ENCODE measurements at regions not wholly inside any gene's neighbourhood (a gene's known extent, or its start where the extent isn't known, plus 50 kb on each side); places are given as distances from the start of the nearest gene placed in this dataset.
"Not testable (repeated sequence)": the region's sequence is repeated elsewhere in the genome, so short reads cannot be mapped to it uniquely, and the experiment has no call there.

DNA sequence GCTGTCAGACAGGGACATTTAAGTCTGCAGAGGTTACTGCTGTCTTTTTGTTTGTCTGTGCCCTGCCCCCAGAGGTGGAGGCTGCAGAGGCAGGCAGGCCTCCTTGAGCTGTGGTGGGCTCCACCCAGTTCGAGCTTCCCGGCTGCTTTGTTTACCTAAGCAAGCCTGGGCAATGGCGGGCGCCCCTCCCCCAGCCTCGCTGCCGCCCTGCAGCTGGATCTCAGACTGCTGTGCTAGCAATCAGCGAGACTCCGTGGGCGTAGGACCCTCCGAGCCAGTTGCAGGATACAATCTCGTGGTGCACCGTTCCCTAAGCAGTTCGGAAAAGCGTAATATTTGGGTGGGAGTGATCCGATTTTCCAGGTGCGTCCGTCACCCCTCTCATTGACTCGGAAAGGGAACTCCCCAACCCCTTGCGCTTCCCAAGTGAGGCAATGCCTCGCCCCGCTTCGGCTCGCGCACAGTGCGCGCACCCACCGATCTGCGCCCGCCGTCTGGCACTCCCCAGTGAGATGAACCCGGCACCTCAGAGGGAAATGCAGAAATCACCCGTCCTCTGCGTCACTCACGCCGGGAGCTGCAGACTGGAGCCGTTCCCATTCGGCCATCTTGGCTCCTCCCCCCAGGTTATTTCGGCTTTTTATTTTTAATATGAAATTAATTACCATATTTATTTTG is 217.8 kb upstream of the EPHA7 start:
- POLR2A ChIA-PET; H3K9ac ChIP-seq (ENCODE audit: insufficient read depth, low read depth, low read length); FAIRE-seq; H3K36me3 ChIP-seq (replicated peaks in 1 of 2; ENCODE audit: control insufficient read depth in 1 of 2, insufficient read depth in 2 of 2, low read length in 2 of 2); H2AFZ ChIP-seq (ENCODE audit: low read length); H3K4me3 ChIP-seq (replicated peaks in 1 of 3; ENCODE audit: insufficient read depth in 1 of 3, low read depth in 2 of 3, low read length in 3 of 3); CTCF ChIA-PET (ENCODE audit: low intra/inter-chr PET ratio, low total read pairs); H3K4me1 ChIP-seq (ENCODE audit: insufficient read depth, low read length); H3K27me3 ChIP-seq (ENCODE audit: control insufficient read depth in 1 of 2, insufficient read depth in 2 of 2, low read length in 2 of 2); H3K4me2 ChIP-seq (ENCODE audit: low read depth, low read length); H3K79me2 ChIP-seq (ENCODE audit: insufficient read depth, low read length); BruUV-seq (replicated peaks); DNase-seq (ENCODE audit: low spot score); in situ Hi-C loops (cut with HindIII; ENCODE audit: extremely low pct_ligation_motif_present, low pct_unique_long_range_greater_than_20kb); H3K9me3 ChIP-seq (ENCODE audit: low read length); ATAC-seq; H4K20me1 ChIP-seq (ENCODE audit: insufficient read depth, low read length); H3K27ac ChIP-seq (ENCODE audit: extremely low read length, insufficient read depth, low read length); intact Hi-C loops (cut with micrococcal nuclease; ENCODE audit: unreplicated experiment): not testable (repeated sequence)
- 66% methylated on average over 38 of the region's 38 CpGs for WGBS (ENCODE audit: low lambda C conversion rate)

DNA sequence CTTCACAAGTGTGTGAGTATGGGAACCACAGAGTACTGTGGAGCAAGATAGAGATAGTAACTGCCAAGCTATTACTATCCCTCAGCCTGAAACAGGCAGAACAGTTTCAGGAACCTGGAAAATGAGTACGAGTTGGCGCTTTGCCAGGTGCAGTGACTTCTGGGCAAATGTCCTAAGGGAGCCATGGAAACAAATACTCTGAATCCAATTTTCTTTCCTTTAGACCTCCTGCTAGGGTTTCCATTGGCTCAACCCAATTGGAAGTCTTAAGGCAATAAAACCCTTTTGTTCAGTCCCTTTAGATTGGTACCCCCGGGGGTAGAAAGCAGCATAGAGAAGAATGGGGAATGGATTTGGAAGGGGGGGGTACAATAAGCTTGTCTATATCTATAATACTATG is 205.0 kb upstream of the EPHA7 start:
- no peak overlapping the region for H2AFZ ChIP-seq (ENCODE audit: low read length)
- no peaks in the 10 kb centered on the region for H3K9me3 ChIP-seq (ENCODE audit: low read length)
- no peaks in the 10 kb centered on the region for H4K20me1 ChIP-seq (ENCODE audit: insufficient read depth, low read length)
- H3K9ac ChIP-seq (ENCODE audit: insufficient read depth, low read depth, low read length) = no peak overlapping the region
- POLR2A ChIA-PET = no interaction called here
- in situ Hi-C loops (cut with HindIII; ENCODE audit: extremely low pct_ligation_motif_present, low pct_unique_long_range_greater_than_20kb) = no loop called here
- no peaks in the 10 kb centered on the region for H3K36me3 ChIP-seq (replicated peaks in 1 of 2; ENCODE audit: control insufficient read depth in 1 of 2, insufficient read depth in 2 of 2, low read length in 2 of 2)
- H3K4me2 ChIP-seq (ENCODE audit: low read depth, low read length) = no peak overlapping the region
- 0% methylated on average over 3 of the region's 3 CpGs for WGBS (ENCODE audit: low lambda C conversion rate)
- DNase-seq (ENCODE audit: low spot score) (no peak), ATAC-seq (no peak), FAIRE-seq (no peak)
- CTCF ChIA-PET (ENCODE audit: low intra/inter-chr PET ratio, low total read pairs) = no interaction called here
- H3K79me2 ChIP-seq (ENCODE audit: insufficient read depth, low read length) = no peaks in the 10 kb centered on the region
- no peaks in the 10 kb centered on the region for H3K27me3 ChIP-seq (ENCODE audit: control insufficient read depth in 1 of 2, insufficient read depth in 2 of 2, low read length in 2 of 2)
- intact Hi-C loops (cut with micrococcal nuclease; ENCODE audit: unreplicated experiment) = no loop called here
- H3K4me1 ChIP-seq (ENCODE audit: insufficient read depth, low read length) = no peaks in the 10 kb centered on the region
- no TSS peak for BruUV-seq (replicated peaks)
- H3K4me3 ChIP-seq (replicated peaks in 1 of 3; ENCODE audit: insufficient read depth in 1 of 3, low read depth in 2 of 3, low read length in 3 of 3) = no peak overlapping the region
- no peak overlapping the region for H3K27ac ChIP-seq (ENCODE audit: extremely low read length, insufficient read depth, low read length)
- TF ChIP-seq MEIS1 (CRISPR knock-in tag; IDR thresholded peaks at IDR 0.05; ENCODE audit: borderline replicate concordance) = no peak
- TF ChIP-seq ISX (CRISPR knock-in tag; conservative IDR thresholded peaks at IDR 0.05) = no peak
- no peak for TF ChIP-seq POLR2AphosphoS2 (IDR thresholded peaks at IDR 0.05; ENCODE audit: low read depth, low read length)
- no peak for TF ChIP-seq FOXP1 (IDR thresholded peaks at IDR 0.05)
- TF ChIP-seq FOXP1 (CRISPR knock-in tag; IDR thresholded peaks at IDR 0.05) = no peak
- TF ChIP-seq ZNF17 (CRISPR knock-in tag; IDR thresholded peaks at IDR 0.05) = no peak
- no peak for TF ChIP-seq FIP1L1 (IDR thresholded peaks at IDR 0.05; ENCODE audit: borderline replicate concordance, insufficient read depth, low read depth, low read length)
- TF ChIP-seq, protein P1, sequence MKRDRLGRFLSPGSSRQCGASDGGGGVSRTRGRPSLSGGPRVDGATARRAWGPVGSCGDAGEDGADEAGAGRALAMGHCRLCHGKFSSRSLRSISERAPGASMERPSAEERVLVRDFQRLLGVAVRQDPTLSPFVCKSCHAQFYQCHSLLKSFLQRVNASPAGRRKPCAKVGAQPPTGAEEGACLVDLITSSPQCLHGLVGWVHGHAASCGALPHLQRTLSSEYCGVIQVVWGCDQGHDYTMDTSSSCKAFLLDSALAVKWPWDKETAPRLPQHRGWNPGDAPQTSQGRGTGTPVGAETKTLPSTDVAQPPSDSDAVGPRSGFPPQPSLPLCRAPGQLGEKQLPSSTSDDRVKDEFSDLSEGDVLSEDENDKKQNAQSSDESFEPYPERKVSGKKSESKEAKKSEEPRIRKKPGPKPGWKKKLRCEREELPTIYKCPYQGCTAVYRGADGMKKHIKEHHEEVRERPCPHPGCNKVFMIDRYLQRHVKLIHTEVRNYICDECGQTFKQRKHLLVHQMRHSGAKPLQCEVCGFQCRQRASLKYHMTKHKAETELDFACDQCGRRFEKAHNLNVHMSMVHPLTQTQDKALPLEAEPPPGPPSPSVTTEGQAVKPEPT (CRISPR knock-in tag; IDR thresholded peaks at IDR 0.05; ENCODE audit: low read depth) = no peak
- no peak for TF ChIP-seq ZSCAN29 (CRISPR knock-in tag; conservative IDR thresholded peaks at IDR 0.05)
- TF ChIP-seq ZNF780A (CRISPR knock-in tag; IDR thresholded peaks at IDR 0.05) = no peak
- TF ChIP-seq, protein P2, sequence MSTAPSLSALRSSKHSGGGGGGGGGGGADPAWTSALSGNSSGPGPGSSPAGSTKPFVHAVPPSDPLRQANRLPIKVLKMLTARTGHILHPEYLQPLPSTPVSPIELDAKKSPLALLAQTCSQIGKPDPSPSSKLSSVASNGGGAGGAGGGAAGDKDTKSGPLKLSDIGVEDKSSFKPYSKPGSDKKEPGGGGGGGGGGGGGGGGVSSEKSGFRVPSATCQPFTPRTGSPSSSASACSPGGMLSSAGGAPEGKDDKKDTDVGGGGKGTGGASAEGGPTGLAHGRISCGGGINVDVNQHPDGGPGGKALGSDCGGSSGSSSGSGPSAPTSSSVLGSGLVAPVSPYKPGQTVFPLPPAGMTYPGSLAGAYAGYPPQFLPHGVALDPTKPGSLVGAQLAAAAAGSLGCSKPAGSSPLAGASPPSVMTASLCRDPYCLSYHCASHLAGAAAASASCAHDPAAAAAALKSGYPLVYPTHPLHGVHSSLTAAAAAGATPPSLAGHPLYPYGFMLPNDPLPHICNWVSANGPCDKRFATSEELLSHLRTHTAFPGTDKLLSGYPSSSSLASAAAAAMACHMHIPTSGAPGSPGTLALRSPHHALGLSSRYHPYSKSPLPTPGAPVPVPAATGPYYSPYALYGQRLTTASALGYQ (CRISPR knock-in tag; IDR thresholded peaks at IDR 0.05) = no peak
- TF ChIP-seq ZNF264 (CRISPR knock-in tag; IDR thresholded peaks at IDR 0.05) = no peak
- TF ChIP-seq PHF8 (CRISPR knock-in tag; IDR thresholded peaks at IDR 0.05) = no peak
- TF ChIP-seq, protein P3, sequence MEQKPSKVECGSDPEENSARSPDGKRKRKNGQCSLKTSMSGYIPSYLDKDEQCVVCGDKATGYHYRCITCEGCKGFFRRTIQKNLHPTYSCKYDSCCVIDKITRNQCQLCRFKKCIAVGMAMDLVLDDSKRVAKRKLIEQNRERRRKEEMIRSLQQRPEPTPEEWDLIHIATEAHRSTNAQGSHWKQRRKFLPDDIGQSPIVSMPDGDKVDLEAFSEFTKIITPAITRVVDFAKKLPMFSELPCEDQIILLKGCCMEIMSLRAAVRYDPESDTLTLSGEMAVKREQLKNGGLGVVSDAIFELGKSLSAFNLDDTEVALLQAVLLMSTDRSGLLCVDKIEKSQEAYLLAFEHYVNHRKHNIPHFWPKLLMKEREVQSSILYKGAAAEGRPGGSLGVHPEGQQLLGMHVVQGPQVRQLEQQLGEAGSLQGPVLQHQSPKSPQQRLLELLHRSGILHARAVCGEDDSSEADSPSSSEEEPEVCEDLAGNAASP (CRISPR knock-in tag; IDR thresholded peaks at IDR 0.05; ENCODE audit: borderline replicate concordance) = no peak
- no peak for TF ChIP-seq RXRA (CRISPR knock-in tag; IDR thresholded peaks at IDR 0.05)
- TF ChIP-seq ATF1 (CRISPR knock-in tag; IDR thresholded peaks at IDR 0.05) = no peak

All from HepG2 (cell line).